ENCODE measurements at regions not wholly inside any gene's neighbourhood (a gene's known extent, or its start where the extent isn't known, plus 50 kb on each side); places are given as distances from the start of the nearest gene placed in this dataset.

DNA sequence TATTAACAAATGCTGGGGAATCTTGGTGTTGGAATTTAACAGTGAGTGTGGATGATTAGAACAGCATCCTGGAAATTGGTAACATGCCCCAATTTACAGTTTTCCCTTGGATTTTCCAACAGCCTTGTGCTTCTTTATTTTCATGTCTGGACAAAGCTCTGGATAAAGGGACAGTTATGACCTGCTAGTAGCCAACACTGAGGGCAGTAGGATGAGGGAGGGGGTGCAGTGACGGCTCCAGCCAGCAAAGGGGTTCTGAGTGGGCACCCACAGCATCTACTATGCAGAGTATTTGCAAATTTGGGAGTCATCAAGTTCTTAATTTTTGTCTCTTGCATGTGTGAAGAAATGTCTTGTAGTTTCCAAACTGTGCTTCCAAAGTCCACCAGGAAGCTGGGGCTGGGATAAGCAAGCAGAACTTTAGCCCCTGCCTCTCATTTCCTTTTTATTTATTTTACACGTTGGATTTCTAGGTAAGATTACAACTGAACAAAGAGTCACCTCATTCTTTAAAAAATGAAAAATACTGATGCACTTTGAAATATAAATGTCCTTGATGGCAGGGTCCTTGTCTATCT, 63.0 kb upstream of the SELENOP start:
- TF ChIP-seq, protein P1, sequence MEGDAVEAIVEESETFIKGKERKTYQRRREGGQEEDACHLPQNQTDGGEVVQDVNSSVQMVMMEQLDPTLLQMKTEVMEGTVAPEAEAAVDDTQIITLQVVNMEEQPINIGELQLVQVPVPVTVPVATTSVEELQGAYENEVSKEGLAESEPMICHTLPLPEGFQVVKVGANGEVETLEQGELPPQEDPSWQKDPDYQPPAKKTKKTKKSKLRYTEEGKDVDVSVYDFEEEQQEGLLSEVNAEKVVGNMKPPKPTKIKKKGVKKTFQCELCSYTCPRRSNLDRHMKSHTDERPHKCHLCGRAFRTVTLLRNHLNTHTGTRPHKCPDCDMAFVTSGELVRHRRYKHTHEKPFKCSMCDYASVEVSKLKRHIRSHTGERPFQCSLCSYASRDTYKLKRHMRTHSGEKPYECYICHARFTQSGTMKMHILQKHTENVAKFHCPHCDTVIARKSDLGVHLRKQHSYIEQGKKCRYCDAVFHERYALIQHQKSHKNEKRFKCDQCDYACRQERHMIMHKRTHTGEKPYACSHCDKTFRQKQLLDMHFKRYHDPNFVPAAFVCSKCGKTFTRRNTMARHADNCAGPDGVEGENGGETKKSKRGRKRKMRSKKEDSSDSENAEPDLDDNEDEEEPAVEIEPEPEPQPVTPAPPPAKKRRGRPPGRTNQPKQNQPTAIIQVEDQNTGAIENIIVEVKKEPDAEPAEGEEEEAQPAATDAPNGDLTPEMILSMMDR (IDR thresholded peaks at IDR 0.05), result no peak
- no peak for TF ChIP-seq POLR2A (IDR thresholded peaks at IDR 0.05)
- TF ChIP-seq POLR2AphosphoS5 (IDR thresholded peaks at IDR 0.05), result no peak
- no peak for TF ChIP-seq EP300 (IDR thresholded peaks at IDR 0.05)
